GM23248 (cell line): ENCODE measurements at regions not wholly inside any gene's neighbourhood (a gene's known extent, or its start where the extent isn't known, plus 50 kb on each side); places are given as distances from the start of the nearest gene placed in this dataset.
A peak's percentile ranks its signal among the peaks of the same experiment; 100 is the strongest.

ENCODE experiments used
- DNase-seq: peaks from one replicate; pipeline ENCODE4 v3.0.0-alpha.2; 2015
- H2AFZ ChIP-seq: fragments of 200-600 bp; sonication (generic); 2 replicates; pipeline ENCODE4 v1.6.1; 2016; ENCODE audit warnings: antibody characterized with exemption
- H3F3A ChIP-seq: fragments of 200-600 bp; sonication (generic); 2 replicates; pipeline ENCODE4 v1.6.1; 2016; ENCODE audit warnings: mild to moderate bottlenecking, antibody characterized with exemption, mixed run types; ENCODE audit not compliant: insufficient read depth
- H3K27ac ChIP-seq: fragments of 200-600 bp; sonication (generic); 2 replicates; pipeline ENCODE4 v1.5.1; 2016; ENCODE audit warnings: mild to moderate bottlenecking
- H3K27me3 ChIP-seq: fragments of 200-600 bp; sonication (generic); replicated peaks from 2 replicates; pipeline ENCODE4 v1.6.1; 2016; ENCODE audit warnings: mild to moderate bottlenecking; ENCODE audit not compliant: insufficient read depth
- H3K36me3 ChIP-seq: fragments of 200-600 bp; sonication (generic); 2 replicates; pipeline ENCODE4 v1.6.1; 2016; ENCODE audit warnings: low read depth, mild to moderate bottlenecking
- H3K4me1 ChIP-seq: fragments of 200-600 bp; sonication (generic); 2 replicates; pipeline ENCODE4 v1.6.1; 2016; ENCODE audit warnings: mild to moderate bottlenecking; ENCODE audit not compliant: insufficient read depth
- H3K4me2 ChIP-seq: fragments of 200-600 bp; sonication (generic); one replicate; pipeline ENCODE4 v1.6.1; 2016; ENCODE audit warnings: mild to moderate bottlenecking; ENCODE audit not compliant: unreplicated experiment
- H3K4me3 ChIP-seq: fragments of 200-600 bp; sonication (generic); 2 replicates; pipeline ENCODE4 v1.5.1; 2016; ENCODE audit warnings: mild to moderate bottlenecking
- H3K79me2 ChIP-seq: fragments of 200-600 bp; sonication (generic); 2 replicates; pipeline ENCODE4 v1.6.1; 2016; ENCODE audit warnings: mild to moderate bottlenecking; ENCODE audit not compliant: insufficient read depth
- H3K9ac ChIP-seq: fragments of 200-600 bp; sonication (generic); 2 replicates; pipeline ENCODE4 v1.6.1; 2016; ENCODE audit warnings: mild to moderate bottlenecking
- H3K9me2 ChIP-seq: fragments of 200-600 bp; sonication (generic); 2 replicates; pipeline ENCODE4 v1.6.1; 2016; ENCODE audit warnings: mixed run types, mild to moderate bottlenecking, moderate library complexity; ENCODE audit not compliant: insufficient read depth
- H3K9me3 ChIP-seq: fragments of 200-600 bp; sonication (generic); one replicate; pipeline ENCODE4 v1.6.1; 2017; ENCODE audit warnings: low read depth
- H4K20me1 ChIP-seq: fragments of 200-600 bp; sonication (generic); 2 replicates; pipeline ENCODE4 v1.6.0; 2016; ENCODE audit not compliant: insufficient read depth
- EZH2 ChIP-seq: fragments of 200-600 bp; sonication (generic); IDR thresholded peaks from 2 replicates; pipeline ENCODE4 v1.6.1; 2018; ENCODE audit warnings: antibody characterized with exemption, mild to moderate bottlenecking; ENCODE audit not compliant: insufficient read depth, poor library complexity, severe bottlenecking
- EZH2phosphoT487 ChIP-seq: fragments of 200-600 bp; sonication (generic); IDR thresholded peaks from 2 replicates; pipeline ENCODE4 v1.6.1; 2018; ENCODE audit warnings: antibody characterized with exemption, moderate library complexity, mild to moderate bottlenecking, low read depth; ENCODE audit not compliant: insufficient read depth
- WGBS, 2 experiments: methylation state at CpG; one replicate each; pipeline ENCODE4 v1.1.6; 2015 to 2017; ENCODE audit warnings: low lambda C conversion rate in 2 of 2, low coverage in 1 of 2; ENCODE audit errors: missing lambda C conversion rate in 2 of 2; 5-methylcytosine and 5-hydroxymethylcytosine counted together
- in situ Hi-C: fragments of 300-500 bp; cut with MboI; formaldehyde crosslinking; loops from 2 replicates; pipeline ENCODE4 v1.15.0; 2020

DNA sequence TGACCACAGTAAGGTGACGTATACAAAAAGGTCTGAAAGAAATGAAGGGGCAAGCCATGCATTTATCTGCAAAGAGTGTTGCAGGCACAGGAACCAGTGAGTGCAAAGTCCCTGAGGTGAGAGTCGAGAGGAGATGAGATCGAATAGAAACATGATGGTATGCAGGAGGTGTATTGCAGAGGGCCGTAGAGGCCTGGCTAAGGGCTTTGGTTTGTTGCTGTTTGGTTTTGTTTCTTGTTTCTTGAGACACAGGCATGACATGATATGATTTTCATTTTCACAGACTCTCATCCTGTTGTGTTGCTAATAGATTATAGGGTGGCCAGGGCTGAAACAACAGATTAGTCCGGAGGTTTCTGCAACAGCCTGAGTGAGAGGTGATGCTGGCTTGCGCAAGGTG is 80.4 kb downstream of the HSPH1 start:
- H3K27me3 ChIP-seq: peaks cover 14% of the 10 kb centered on the region
- H3K36me3 ChIP-seq: no peaks in the 10 kb centered on the region
- H3K4me3 ChIP-seq: no peak overlapping the region
- H3K4me1 ChIP-seq: no peaks in the 10 kb centered on the region
- no peaks in the 10 kb centered on the region for H3F3A ChIP-seq
- H4K20me1 ChIP-seq: no peaks in the 10 kb centered on the region
- H3K9me2 ChIP-seq: no peaks in the 10 kb centered on the region
- DNase-seq: no peak
- no peaks in the 10 kb centered on the region for H3K79me2 ChIP-seq
- H3K4me2 ChIP-seq: no peak overlapping the region
- H3K9me3 ChIP-seq: no peaks in the 10 kb centered on the region
- no peak overlapping the region for H3K9ac ChIP-seq
- TF ChIP-seq EZH2 (no peak), EZH2phosphoT487 (no peak)
- in situ Hi-C loops: no loop called here
- H3K27ac ChIP-seq: no peak overlapping the region
- H2AFZ ChIP-seq: no peak overlapping the region
- WGBS, 2 experiments: 90 to 94% methylated on average over 6 of the region's 6 CpGs

DNA sequence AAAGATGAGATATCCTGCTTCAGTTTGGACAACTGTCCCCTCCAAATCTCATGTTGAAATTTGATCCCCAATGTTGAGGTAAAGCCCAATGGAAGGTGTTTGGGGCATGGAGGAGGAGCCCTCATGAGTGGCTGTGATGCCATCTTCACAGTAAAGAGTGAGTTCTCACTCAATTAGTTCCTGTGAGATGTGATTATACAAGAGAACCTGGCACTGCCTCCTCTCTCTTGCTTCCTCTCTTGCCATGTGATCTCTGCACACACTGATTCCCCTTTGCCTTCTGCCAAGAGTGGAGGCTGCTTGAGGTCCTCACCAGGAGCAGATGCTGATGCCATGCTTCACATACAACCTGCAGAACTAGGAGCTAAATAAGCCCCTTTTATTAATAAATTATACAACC is 86.9 kb downstream of the HSPH1 start:
- Histone ChIP-seq H3K27me3 (peaks cover 12% of the 10 kb centered on the region), H3K4me1 (peaks cover 12% of the 10 kb centered on the region; the same call in 1 of the 2 replicates), H3K27ac (no peak overlapping the region), H3K9me2 (no peaks in the 10 kb centered on the region), H3K9ac (no peak overlapping the region), H3K4me3 (no peak overlapping the region), H3K9me3 (no peaks in the 10 kb centered on the region), H2AFZ (no peak overlapping the region), H3K36me3 (no peaks in the 10 kb centered on the region), H3F3A (no peaks in the 10 kb centered on the region), H3K79me2 (no peaks in the 10 kb centered on the region), H4K20me1 (no peaks in the 10 kb centered on the region), H3K4me2 (no peak overlapping the region)
- no peak for TF ChIP-seq EZH2
- TF ChIP-seq EZH2phosphoT487: no peak
- no peak for DNase-seq
- in situ Hi-C loops: no loop called here

DNA sequence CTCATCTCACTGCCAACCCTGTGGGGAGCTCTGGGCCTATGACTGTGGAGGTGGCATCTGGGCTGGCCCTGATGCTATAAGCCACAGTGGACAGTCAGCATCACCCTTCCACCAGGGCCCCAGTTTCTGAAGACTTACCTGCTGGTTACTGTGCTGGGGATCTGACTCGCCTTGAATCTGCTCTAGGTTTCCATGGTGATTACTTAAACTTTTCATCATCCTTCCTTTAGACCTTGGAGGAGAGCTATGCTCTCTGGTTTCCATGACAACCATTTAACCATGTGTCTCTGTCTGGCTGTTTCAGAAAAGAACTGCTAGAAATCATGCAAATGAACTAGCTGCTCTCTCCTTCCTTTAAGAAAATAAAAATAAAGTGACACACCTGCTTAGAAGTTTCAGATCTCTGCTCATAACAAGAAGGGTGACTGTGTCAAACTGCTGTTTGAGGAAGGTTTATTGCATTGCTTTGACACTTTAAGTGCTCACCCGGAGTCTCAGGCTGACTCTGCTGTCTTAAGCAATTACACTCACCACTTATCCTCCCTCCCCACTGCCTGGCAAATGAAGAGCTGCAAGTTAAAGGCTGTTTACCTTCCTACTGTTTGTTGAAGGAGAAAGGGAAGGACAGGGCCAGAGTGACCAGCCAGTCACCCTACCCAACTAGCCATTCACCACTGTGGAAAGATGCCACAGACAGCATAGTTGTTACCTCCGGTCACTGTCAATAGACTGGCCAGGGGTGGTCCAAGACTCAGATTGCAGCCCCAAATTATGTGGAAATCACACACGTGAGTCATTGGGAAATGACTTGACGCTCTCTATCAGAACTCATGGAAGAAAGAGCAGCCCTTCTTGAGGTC is 87.6 kb downstream of the HSPH1 start:
- Histone ChIP-seq H3K4me3 (no peak overlapping the region), H3K27me3 (peaks cover 12% of the 10 kb centered on the region), H3K9ac (no peak overlapping the region), H3K36me3 (no peaks in the 10 kb centered on the region), H4K20me1 (no peaks in the 10 kb centered on the region), H3K27ac (no peak overlapping the region), H2AFZ (no peak overlapping the region), H3K9me3 (no peaks in the 10 kb centered on the region), H3K4me2 (no peak overlapping the region), H3K79me2 (no peaks in the 10 kb centered on the region), H3K4me1 (peaks cover 12% of the 10 kb centered on the region; the same call in 1 of the 2 replicates), H3F3A (no peaks in the 10 kb centered on the region), H3K9me2 (no peaks in the 10 kb centered on the region)
- TF ChIP-seq EZH2: no peak
- peak; percentile 59 for DNase-seq
- in situ Hi-C loops: no loop called here
- 35 to 38% methylated on average over 5 of the region's 5 CpGs for whole genome bisulfite sequencing, 2 experiments

DNA sequence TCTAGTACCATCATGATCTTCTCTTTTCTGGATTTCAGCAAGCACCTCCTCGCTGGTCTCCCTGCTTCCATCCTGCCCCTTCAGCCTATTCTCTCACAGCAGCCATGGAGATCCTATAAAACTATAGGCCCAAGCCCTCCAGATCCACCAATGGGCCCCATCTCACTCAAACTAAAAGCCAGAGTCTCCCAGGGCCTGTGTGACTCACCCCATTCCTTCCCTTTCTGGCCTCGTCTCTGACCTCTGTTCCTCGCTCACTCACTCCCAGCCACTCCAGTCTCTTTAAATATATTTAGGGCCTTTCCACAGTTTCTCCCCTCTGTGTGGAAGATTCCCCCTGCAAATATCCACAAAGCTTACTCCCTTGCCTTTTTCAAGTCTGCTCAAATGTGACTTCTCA is 89.7 kb downstream of the HSPH1 start:
- Histone ChIP-seq H3K79me2 (no peaks in the 10 kb centered on the region), H3K36me3 (no peaks in the 10 kb centered on the region), H3K4me2 (no peak overlapping the region), H3K9me3 (no peaks in the 10 kb centered on the region), H3K9me2 (no peaks in the 10 kb centered on the region), H3K27me3 (peaks cover 9% of the 10 kb centered on the region), H3K27ac (no peak overlapping the region), H3K4me3 (no peak overlapping the region), H3K4me1 (peaks cover 28% of the 10 kb centered on the region), H4K20me1 (no peaks in the 10 kb centered on the region), H3K9ac (no peak overlapping the region), H2AFZ (no peak overlapping the region), H3F3A (peaks cover 5% of the 10 kb centered on the region; the same call in 1 of the 2 replicates)
- WGBS, 2 experiments: 78 to 79% methylated on average over 3 of the region's 3 CpGs
- DNase-seq: peak; percentile 60
- in situ Hi-C loops: no loop called here
- no peak for TF ChIP-seq EZH2phosphoT487
